ENCODE measurements at regions not wholly inside any gene's neighbourhood (a gene's known extent, or its start where the extent isn't known, plus 50 kb on each side); places are given as distances from the start of the nearest gene placed in this dataset.

DNA sequence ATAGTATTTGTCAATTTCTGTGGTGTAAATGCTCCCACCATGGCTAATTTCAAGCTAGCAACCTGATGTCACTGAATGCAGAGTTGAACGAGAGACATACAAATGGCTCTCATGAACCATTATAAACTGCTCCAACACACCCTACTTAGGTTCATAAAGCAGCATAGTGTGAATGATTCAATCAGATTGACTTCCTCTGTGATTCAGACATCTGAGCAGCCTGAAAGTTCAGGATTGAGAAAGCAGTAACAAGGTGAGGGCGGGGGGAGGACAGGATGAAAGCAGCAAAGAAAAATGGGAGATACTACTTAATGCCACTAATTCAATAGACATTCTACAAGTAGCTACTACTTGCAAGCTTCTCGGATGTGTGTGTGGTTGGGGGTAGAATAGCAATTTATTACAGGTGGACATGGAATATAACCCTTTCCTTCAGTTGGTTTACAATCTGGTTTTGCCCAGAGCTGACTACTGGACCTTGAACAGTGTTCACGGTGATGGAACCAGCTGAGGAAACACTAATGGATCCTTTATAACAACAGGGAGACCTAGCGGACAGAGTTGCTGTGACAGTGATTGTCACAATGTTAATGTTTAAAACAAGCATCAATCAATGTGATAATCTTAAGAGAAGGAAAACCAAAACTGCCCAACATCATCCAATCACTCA lies 52.5 kb upstream of the PELI2 start:
- Histone ChIP-seq H3K9ac (ENCODE audit: insufficient read length, low read depth) (no peak overlapping the region), H3K36me3 (ENCODE audit: insufficient read depth, insufficient read length, low read length) (no peaks in the 10 kb centered on the region), H3K4me3 (ENCODE audit: insufficient read length, low read depth) (no peak overlapping the region), H3K4me1 (ENCODE audit: insufficient read depth, insufficient read length) (no peaks in the 10 kb centered on the region), H3K27me3 (ENCODE audit: insufficient read depth, insufficient read length) (no peaks in the 10 kb centered on the region), H3K9me3 (ENCODE audit: insufficient read depth, low read length) (no peaks in the 10 kb centered on the region)
- TF ChIP-seq ZNF274 (IDR thresholded peaks at IDR 0.05; ENCODE audit: low read depth, low read length) (no peak), YY1 (IDR thresholded peaks at IDR 0.05; ENCODE audit: insufficient read depth, insufficient read length) (no peak), SUZ12 (IDR thresholded peaks at IDR 0.05; ENCODE audit: extremely low read depth, insufficient read depth, insufficient read length) (no peak)
- no peak for DNase-seq (ENCODE audit: low read depth, low spot score)
